ENCODE measurements at regions not wholly inside any gene's neighbourhood (a gene's known extent, or its start where the extent isn't known, plus 50 kb on each side); places are given as distances from the start of the nearest gene placed in this dataset.
A peak's percentile ranks its signal among the peaks of the same experiment; 100 is the strongest.

- TF ChIP-seq CTCF (conservative IDR thresholded peaks at IDR 0.05; ENCODE audit: low read depth, low read length) = no peak
Measured at GRCh38 chr7:118085000-118085399, 99.0 kb upstream of the LSM8 start.

GRCh38 chr7:118087126-118087525 lies 96.8 kb upstream of the LSM8 start:
- no peak overlapping the region for H3K4me3 ChIP-seq (ENCODE audit: low read depth, low read length)
- no peak for TF ChIP-seq CTCF (conservative IDR thresholded peaks at IDR 0.05; ENCODE audit: low read depth, low read length)
- no peak for DNase-seq (ENCODE audit: low read depth)

More at GRCh38 chr7:118085000-118085399, 99.0 kb upstream of the LSM8 start:
- no peak overlapping the region for H3K4me3 ChIP-seq (ENCODE audit: low read depth, low read length)
- no peak for DNase-seq (ENCODE audit: low read depth)

- no peak for TF ChIP-seq CTCF (conservative IDR thresholded peaks at IDR 0.05; ENCODE audit: low read depth, low read length)
- no peak for DNase-seq (ENCODE audit: low read depth)
- no peak overlapping the region for H3K4me3 ChIP-seq (ENCODE audit: low read depth, low read length)
Measured at GRCh38 chr7:118094044-118094443, 89.9 kb upstream of the LSM8 start.

GRCh38 chr7:118104812-118105441 lies 79.0 kb upstream of the LSM8 start:
- H3K4me3 ChIP-seq (ENCODE audit: low read depth, low read length) = no peak overlapping the region
- no peak for DNase-seq (ENCODE audit: low read depth)
- TF ChIP-seq CTCF (conservative IDR thresholded peaks at IDR 0.05; ENCODE audit: low read depth, low read length) = peak; percentile 62

- no peak for DNase-seq (ENCODE audit: low read depth)
- no peak overlapping the region for H3K4me3 ChIP-seq (ENCODE audit: low read depth, low read length)
- no peak for TF ChIP-seq CTCF (conservative IDR thresholded peaks at IDR 0.05; ENCODE audit: low read depth, low read length)
Measured at GRCh38 chr7:118109607-118110006, 74.4 kb upstream of the LSM8 start.

GRCh38 chr7:118110178-118110925 lies 73.6 kb upstream of the LSM8 start:
- no peak overlapping the region for H3K4me3 ChIP-seq (ENCODE audit: low read depth, low read length)
- TF ChIP-seq CTCF (conservative IDR thresholded peaks at IDR 0.05; ENCODE audit: low read depth, low read length) = no peak
- DNase-seq (ENCODE audit: low read depth) = no peak

- no peak for DNase-seq (ENCODE audit: low read depth)
- H3K4me3 ChIP-seq (ENCODE audit: low read depth, low read length) = no peak overlapping the region
- no peak for TF ChIP-seq CTCF (conservative IDR thresholded peaks at IDR 0.05; ENCODE audit: low read depth, low read length)
Measured at GRCh38 chr7:118111347-118111746, 72.6 kb upstream of the LSM8 start.
